Effector memory CD8-positive, alpha-beta T cell (primary cell): ENCODE measurements at regions not wholly inside any gene's neighbourhood (a gene's known extent, or its start where the extent isn't known, plus 50 kb on each side); places are given as distances from the start of the nearest gene placed in this dataset.

Source experiments
- ATAC-seq: fragments of 150-1000 bp; cut with Tn5 transposase; replicated peaks from 2 replicates; pipeline ENCODE4 v1.10.0; 2021; ENCODE audit warnings: mild to moderate bottlenecking, moderate library complexity
- DNase-seq, 3 experiments: peaks; one replicate each; pipeline ENCODE4 v3.0.0; 2021
- H3K27ac Mint-ChIP-seq, 2 donors: one replicate each; pipeline ENCODE4 v1.8.0; 2022; ENCODE audit warnings: mild to moderate bottlenecking in 2 of 2, mixed read lengths in 2 of 2, moderate library complexity in 2 of 2
- H3K27me3 Mint-ChIP-seq, 2 donors: one replicate each; pipeline ENCODE4 v1.8.0; 2022; ENCODE audit warnings: mixed read lengths in 2 of 2
- H3K36me3 Mint-ChIP-seq: one replicate; pipeline ENCODE4 v1.8.0; 2022; ENCODE audit warnings: mild to moderate bottlenecking, moderate library complexity, mixed read lengths; ENCODE audit not compliant: insufficient read depth
- H3K4me1 Mint-ChIP-seq, 2 donors: one replicate each; pipeline ENCODE4 v1.8.0; 2022; ENCODE audit warnings: low read depth in 2 of 2, mixed read lengths in 2 of 2
- H3K4me3 Mint-ChIP-seq, 2 donors: one replicate each; pipeline ENCODE4 v1.8.0; 2022; ENCODE audit warnings: mild to moderate bottlenecking in 2 of 2, mixed read lengths in 2 of 2, moderate library complexity in 2 of 2
- H3K9me3 Mint-ChIP-seq, 2 donors: one replicate each; pipeline ENCODE4 v1.8.0; 2022; ENCODE audit warnings: mixed read lengths in 2 of 2

GRCh38 chr5:159854916-159855315 lies 61.4 kb upstream of the ADRA1B start:
- H3K27me3 Mint-ChIP-seq: peaks cover 28 to 45% of the 10 kb centered on the region in 2 donors
- no peak overlapping the region for H3K27ac Mint-ChIP-seq
- DNase-seq (no peak), ATAC-seq (no peak)
- no peak overlapping the region for H3K4me3 Mint-ChIP-seq
- H3K36me3 Mint-ChIP-seq: no peaks in the 10 kb centered on the region
- no peaks in the 10 kb centered on the region for H3K4me1 Mint-ChIP-seq
- H3K9me3 Mint-ChIP-seq: no peaks in the 10 kb centered on the region

DNA sequence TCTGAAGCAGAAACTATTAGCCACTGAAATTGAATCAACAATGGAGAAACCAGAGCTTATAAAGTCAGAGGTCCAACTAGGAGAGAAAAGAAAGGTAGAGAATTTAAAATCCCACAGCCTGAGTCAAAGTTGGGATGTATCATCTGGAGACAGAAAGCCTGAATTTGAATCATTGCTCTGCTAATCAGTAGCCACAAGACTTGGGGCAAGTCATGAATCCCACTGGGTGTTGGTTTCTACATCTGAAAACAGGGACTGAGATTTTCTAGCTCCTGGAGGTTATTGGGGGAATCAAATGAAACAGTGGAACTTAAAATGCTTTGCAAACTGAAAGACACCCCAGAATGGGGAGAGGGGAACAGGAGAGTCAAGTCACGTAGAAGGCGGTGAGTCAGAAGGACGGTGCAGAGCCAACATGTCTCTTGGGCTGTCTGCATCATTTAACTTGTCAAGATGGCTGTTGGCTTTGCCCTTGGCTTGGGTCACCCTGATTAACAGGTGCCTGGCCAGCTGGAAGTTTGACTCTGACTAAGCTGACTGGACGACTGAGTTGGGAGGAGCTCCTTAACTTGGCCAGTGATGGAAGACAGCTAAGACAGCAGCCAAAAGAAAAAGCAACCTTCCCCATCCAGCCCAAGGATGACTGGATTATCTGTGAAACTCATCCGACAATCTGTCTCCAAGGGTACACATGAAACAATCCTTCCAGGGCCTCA lies 60.6 kb upstream of the ADRA1B start:
- DNase-seq: no peak
- no peak for ATAC-seq
- Mint-ChIP-seq H3K9me3 (no peaks in the 10 kb centered on the region), H3K27ac (no peak overlapping the region), H3K36me3 (no peaks in the 10 kb centered on the region), H3K4me3 (no peak overlapping the region), H3K4me1 (no peaks in the 10 kb centered on the region), H3K27me3 (peaks cover 27 to 43% of the 10 kb centered on the region in 2 donors)

GRCh38 chr5:159858871-159859270 lies 57.4 kb upstream of the ADRA1B start:
- Mint-ChIP-seq H3K36me3 (no peaks in the 10 kb centered on the region), H3K4me1 (no peaks in the 10 kb centered on the region), H3K4me3 (no peak overlapping the region), H3K27ac (no peak overlapping the region), H3K9me3 (no peaks in the 10 kb centered on the region), H3K27me3 (peaks cover 25 to 62% of the 10 kb centered on the region in 2 donors)
- ATAC-seq (no peak), DNase-seq (no peak)

- no peaks in the 10 kb centered on the region for H3K9me3 Mint-ChIP-seq
- no peak overlapping the region for H3K27ac Mint-ChIP-seq
- peaks cover 31 to 61% of the 10 kb centered on the region in 2 donors for H3K27me3 Mint-ChIP-seq
- ATAC-seq (no peak), DNase-seq (no peak)
- no peaks in the 10 kb centered on the region for H3K36me3 Mint-ChIP-seq
- H3K4me3 Mint-ChIP-seq: no peak overlapping the region
- no peaks in the 10 kb centered on the region for H3K4me1 Mint-ChIP-seq
Observed at GRCh38 chr5:159861086-159861485, 55.2 kb upstream of the ADRA1B start.

- Mint-ChIP-seq H3K27ac (no peak overlapping the region), H3K27me3 (peaks cover 29 to 75% of the 10 kb centered on the region in 2 donors), H3K4me3 (no peak overlapping the region), H3K36me3 (no peaks in the 10 kb centered on the region), H3K4me1 (no peaks in the 10 kb centered on the region), H3K9me3 (no peaks in the 10 kb centered on the region)
- ATAC-seq: no peak
- no peak for DNase-seq
Observed at GRCh38 chr5:159864885-159865691, 51.2 kb upstream of the ADRA1B start.

GRCh38 chr5:159866093-159866492 lies 50.2 kb upstream of the ADRA1B start:
- Mint-ChIP-seq H3K4me3 (no peak overlapping the region), H3K27me3 (peaks cover 28 to 75% of the 10 kb centered on the region in 2 donors), H3K36me3 (no peaks in the 10 kb centered on the region), H3K9me3 (no peaks in the 10 kb centered on the region), H3K27ac (no peak overlapping the region), H3K4me1 (no peaks in the 10 kb centered on the region)
- DNase-seq (no peak), ATAC-seq (no peak)
